ENCODE measurements at regions not wholly inside any gene's neighbourhood (a gene's known extent, or its start where the extent isn't known, plus 50 kb on each side); places are given as distances from the start of the nearest gene placed in this dataset.

DNA sequence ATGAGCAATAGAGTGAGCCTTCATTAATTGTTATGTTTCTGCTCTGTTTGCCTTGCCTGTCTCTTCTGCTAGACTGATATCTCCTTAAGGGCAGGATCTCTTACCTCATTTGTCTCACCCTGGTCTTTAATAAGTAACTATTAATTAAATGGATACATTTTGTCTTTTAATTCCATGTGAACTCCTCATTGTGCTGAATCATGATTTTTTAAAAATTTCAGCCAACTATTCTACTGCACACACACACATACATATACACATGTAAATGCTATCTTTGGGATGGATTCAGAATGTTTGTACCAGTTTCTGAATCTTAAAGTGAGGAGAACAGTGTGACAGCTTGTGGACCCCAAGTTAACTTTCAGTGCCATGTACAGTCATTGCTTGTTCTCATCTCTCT lies 731.1 kb upstream of the MAP3K7 start:
- no peak for DNase-seq

DNA sequence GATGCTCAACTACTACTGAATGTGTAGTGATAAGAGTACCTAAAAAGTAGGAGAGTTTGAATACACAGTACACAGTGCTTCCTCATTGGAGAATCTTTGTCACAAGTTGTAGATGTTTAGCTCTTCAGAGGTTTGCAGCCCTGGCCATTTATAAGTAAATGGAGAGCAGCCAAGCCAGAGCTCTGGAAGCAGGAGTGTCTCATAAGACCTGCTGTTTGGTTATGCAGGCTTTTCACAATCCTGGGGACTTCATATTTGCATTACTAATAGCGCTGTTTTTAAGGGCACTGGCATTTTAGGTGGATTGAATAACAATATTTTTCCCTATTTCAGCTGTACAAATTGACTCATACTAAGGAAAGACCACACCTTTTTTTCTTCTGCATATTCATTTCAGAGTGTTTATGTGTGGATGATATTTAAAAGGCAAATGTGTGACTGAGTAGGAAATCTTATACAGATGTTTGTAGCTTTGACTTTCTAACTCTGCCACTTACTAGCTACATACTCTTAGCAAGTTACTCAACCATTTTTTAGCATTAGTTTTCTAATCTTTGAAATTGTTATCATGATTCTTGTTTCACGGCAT lies 730.5 kb upstream of the MAP3K7 start:
- no peak for DNase-seq

DNA sequence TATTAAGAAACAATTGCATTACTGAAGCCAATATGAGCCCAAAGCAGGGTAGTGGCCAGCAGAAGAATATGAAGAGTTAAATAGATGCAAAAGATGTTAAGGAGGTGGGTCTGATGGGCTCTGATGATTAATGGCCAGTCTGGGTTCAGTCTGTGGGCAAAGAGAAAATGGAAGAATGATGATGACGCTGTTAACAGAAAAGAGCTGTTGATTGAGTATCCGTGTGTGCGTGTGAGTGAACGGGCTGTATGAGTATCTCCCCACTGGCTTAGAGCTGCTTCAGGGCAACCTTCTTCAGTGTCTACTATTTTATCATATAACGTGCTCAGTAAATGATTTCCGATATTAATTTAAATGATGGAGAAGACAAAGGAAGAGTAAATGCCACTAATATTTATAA lies 723.3 kb upstream of the MAP3K7 start:
- DNase-seq, result no peak

DNA sequence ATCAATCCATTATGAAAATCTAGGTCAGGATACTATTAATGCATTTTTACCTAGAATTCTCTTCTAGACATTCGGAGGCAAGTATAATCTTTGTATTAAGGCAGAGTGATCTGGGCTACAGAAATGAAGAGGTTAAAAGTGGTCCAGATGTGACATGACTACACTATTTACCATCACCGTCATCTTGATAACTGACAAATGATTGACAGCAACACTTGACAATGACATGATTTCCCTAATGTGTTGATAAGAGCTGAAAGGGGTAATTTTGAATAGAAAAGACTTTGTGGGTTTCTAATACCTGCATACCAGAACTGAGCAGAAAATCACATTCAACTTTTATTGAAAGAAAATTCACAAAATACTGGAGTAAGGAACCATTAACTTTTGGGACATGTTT lies 718.9 kb upstream of the MAP3K7 start:
- DNase-seq, result no peak

DNA sequence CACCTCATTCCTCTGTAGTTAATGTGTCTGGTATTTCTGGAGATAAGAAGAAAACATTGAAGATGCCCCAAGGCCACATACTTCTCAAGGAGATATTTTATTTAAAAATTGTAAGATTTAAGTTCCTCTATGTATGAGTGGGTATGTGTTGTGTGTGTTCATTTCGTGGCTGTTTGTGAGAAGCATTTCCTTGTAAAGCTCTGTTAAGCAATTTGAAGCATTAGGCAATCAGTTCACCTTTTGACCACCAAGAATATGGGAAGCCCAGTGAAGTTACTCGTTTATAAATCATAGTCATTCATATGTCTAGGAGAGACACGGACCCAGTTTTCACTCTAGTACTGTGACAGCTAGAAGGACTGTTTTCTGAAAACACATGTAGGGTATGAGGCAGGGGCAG lies 717.6 kb upstream of the MAP3K7 start:
- DNase-seq, result no peak

DNA sequence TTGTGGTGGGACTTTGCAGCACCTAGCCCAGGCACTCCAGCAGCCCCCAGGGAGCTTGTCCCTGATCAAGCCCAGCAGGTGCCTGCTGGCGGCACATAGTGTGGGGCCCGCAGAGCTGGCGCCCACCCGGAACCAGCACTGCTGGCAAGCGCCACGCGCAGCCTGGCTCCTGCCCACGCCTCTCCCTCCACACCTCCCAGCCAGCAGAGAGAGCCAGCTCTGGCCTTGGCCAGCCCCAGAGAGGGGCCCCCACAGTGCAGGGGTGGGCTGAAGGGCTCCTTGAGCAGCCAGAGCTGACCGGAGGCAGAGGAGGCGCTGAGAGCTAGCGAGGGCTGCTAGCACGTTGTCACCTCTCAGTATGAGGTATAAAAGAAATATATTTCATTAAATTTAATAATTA lies 716.5 kb upstream of the MAP3K7 start:
- DNase-seq, result no peak

DNA sequence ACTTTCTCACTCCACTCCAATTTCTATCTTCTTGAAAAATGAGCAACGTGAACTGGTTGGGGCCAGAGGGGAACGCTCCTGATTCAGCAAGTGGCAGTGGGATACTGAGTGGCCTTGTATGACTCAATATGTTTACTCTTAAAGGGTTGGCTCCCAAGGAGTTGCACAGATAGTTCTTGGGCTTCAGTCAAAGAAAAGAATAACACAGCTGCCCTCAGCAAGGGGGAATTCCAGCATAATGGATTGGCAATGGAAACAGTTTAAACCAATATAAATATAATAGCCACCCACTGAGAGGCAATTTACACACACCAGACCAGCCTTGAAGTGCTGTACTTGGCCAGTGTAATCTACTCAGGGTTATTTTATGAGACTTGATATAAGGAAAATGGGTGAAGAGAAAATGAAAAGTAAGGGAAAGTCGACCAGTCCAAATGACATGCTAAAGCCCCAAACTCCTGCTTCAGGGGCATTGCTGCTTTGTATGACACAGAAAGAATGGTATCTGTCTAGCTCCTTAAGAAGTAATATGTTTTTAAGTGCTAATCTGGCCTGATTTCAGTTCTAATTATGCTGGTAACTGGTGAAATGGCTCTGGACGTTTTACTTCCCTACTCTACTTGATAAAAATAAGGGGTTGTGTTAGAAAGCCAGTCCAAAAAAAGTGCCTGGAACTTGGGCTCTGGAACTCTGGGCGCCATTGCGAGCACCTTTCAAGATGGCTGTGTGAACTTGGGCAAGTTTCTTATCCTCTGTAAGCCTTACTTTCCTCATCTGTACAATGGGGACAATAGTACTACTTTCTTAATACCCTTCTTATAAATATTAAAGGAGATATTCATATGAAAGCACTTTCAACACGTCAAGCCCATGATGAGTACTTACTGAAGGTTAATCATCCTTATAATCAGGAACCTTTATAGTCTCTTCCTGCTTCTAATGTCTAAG lies 712.9 kb upstream of the MAP3K7 start:
- no peak for DNase-seq

DNA sequence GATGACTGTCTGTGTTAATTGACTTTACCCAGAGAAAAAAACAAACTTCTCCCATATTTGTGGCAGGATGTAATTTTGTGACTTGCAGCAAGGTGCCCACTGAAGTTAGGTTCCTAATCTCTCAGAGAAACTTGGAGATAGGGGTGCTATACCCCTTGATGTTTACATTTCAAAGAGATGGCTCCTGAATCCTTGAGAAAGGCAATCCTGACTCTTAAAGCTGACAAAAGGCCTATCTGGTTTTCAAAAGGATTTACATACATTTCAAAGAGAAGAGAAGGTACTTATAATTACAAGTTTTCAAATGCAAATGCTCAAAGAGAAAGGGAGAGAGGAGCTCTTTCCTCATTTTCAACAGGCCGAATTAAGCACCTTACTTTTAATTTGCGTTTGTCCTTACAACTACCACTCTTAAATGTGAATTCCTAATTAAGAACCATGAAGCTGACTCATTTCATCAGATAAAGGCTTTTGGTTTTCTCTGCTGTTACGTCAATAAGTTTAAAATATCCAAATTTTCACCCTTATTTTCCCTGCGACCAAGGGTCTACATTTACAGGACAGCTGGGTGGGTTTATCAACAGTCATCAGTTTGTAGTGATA lies 711.8 kb upstream of the MAP3K7 start:
- DNase-seq, result no peak

DNA sequence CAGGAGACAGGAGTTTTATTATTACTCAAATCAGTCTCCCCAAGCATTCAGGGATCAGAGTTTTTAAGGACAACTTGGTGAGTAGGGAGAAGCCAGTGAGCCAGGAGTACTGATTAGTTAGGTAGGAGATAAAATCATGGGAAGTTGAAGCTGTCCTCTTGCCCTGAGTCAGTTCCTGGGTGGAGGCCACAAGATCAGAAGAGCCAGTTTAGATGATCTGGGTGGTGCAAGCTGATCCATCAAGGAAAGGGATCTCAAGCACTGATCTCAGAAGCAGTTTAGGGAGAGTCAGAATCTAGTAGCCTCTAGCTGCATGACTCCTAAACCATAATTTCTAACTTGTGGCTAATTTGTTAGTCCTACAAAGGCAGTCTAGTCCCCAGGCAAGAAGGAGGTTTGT lies 706.5 kb upstream of the MAP3K7 start:
- DNase-seq, result no peak

DNA sequence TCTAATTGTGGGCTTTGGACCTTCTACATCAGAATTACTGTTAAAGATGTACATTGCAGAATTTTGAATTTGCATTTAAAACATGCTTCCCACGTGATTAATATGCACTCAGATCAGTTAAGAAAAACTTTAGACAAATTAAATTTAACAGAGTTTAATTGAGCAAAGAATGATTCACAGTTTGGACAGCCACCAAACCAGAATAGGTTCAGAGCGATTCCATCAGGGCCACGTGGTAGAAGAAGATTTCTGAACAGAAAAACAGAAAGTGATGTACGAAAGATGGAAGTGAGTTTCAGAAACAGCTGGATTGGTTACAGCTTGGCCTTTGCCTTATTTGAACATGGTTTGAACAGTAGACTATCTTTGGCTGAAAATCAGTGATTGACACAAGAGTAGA lies 704.2 kb upstream of the MAP3K7 start:
- DNase-seq, result no peak

DNA sequence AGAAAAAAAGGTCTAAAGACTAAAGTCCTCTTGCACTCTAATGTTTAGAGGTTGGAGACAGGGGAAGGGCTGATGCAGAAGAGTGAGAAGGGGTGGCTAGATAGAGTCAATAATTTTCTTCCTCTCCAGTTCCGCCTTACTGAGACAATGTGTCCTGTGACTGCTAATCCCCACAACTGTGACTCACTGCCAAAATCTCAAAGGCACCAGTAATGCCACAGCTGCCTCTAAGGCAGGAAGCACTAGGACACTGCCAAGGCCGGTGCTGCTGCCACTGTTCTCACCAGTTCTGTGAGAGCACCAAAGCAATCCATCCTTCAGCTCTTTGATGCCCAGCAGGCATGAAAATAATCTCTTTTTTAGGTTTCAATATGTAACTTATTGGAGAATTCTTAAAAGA lies 701.9 kb upstream of the MAP3K7 start:
- no peak for DNase-seq

DNA sequence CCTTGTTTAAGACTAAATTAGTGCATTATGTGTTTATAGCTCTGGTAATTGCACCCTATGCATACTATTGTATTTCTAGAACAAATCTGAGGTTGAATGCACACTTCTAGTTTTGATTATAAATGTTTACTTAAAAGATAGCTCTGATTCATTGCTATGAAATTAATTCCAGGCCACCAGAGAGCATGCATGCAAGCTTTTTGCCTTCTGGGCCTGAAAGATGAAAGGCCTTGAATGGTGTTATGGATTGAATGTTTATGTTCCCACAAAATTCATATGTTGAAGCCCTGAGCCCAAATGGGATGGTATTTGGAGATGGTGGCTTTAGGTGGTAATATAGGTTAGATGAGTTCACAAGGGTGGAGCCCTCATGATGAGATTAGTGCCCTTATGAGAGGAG lies 695.0 kb upstream of the MAP3K7 start:
- DNase-seq, result no peak

DNA sequence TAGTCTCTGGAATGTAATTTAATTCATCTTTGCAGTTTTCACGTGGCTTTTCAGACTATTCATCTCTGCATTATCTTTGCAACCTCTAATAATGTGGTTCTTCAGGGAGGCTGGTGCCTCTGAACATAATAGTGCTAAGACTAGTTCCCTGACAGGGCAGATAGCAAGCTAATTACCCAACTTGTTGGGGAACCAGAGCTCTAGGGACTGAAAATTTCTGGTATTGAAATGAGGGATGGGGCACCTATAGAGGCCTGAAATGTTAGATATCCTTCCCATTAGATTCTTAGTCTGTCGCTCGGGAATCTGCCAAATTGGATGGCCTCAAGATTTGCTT lies 693.6 kb upstream of the MAP3K7 start:
- DNase-seq, result no peak

DNA sequence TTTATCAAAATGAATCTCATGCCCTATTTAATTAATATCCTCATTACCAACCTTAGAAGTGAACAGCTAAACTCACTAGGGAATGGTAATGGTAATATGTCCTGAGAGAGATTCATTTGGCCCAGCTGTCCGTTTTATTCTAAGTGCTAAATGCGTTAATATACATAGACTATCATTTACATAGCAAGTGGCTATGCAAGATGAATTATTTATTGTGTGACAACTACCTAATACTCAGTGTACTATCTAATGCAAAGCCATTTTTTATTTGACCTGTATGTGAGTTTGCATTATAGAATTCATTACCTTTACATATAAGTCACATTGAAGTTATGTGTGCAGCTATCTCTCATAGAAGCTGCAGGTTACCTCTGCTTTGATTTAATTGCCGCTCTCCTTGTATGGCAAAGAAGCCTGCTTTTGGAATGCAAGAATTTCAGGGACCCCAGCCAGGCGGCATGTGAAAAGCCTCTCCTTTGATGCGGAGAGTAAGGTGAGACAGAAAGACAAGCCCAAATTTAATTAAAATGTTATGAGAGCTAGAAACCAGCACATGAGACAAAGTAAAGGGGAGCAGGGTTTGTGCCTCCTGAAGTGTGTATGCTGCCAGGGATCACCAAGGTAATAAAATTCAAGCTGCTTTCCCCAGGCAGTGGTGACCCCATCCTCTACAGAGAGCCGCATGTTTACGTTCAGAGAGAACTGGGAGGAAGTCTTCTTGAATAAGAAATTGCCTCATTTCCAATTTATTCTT lies 693.0 kb upstream of the MAP3K7 start:
- DNase-seq, result no peak

DNA sequence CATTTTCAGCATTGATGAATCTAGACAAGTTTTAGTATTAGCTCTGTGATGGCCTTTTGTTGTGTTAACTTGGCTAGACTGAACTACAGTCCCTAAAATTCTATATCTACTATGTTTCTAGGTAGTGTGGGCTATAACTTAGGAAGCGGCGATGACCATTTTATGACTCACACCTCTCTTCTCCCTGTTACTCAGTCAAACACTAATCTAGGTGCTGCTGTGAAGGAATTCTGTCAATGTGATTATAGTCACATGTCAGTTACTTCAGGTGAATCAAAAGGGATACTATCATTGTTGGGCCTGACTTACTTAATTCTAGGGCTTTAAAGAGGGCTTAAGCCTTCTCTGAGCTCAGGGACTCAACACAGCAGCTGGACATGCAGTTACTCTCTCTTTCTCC lies 691.5 kb upstream of the MAP3K7 start:
- no peak for DNase-seq

DNA sequence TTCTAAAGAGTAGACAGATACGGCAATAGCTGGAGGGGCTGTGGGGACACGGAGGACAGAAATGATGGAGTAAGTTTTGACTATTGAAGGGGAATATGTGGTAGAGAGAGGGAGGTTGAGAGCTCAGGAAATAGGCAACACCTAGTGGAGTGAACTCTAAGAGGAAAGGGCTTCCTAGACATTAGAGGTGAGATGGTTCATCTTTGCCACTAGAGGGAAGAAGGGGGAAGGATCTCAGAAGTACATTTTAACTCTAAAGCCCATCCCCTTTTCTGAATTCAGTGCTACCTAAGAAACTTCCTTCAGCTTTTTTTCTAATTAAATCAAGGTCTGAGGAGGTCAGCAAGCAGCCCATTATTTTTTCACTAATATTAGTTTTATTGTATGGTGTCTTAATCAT lies 689.4 kb upstream of the MAP3K7 start:
- no peak for DNase-seq

DNA sequence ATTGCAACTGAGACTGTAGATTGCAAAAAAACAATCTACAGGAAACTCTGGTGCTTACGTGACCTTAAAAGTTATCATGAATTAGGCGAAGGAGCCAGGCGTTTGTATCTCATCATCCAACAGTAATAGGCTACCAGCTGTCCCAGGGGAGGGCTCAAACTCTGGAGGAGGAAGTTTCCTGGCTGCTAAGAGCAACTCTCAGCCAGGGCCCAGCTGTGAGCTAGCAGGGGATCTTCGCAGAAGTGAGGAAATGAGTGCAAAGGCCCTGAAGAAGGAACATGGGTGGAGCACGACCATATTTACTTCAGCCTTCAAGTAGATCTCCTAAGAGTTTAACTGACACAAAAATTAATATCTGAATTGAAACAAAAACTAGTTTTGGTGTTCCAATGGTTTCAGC lies 686.9 kb upstream of the MAP3K7 start:
- no peak for DNase-seq

DNA sequence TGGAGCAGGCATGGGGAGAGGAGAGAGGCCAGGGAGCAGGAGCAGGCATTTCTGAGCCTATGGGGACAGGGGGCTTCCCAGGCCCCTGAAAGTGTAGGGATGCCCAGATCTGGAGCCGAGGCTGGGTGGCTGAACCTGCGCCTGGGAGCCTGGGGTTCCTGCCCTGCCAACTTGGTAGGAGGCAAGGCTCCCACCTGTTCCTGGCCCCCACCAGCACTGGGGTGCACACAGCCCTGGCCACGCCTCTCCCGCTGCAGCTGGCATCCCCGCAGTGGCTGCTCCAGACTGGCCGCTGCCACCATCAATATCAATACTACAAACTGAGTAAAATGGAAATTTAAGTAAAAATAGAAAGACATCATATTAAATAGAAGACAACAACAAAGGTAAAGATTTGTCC lies 684.9 kb upstream of the MAP3K7 start:
- no peak for DNase-seq

DNA sequence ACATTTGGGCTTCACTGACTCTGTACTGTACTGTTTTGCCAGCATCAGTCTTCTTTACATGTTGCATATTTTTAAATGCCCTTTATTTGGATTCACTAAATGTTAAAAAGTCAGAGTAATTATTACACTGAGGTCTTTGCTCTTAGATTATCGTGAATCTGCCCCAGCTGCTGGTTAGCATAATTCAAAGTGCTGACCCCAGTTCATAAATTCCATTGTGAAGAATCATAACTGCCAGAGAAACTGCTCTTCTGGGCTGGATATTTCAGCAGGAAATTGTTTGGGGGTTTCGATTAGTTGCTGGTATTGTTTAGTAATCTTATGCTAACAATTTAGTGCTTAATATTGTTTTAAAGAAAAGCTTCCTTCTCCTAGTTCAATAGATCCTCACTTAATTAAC lies 682.1 kb upstream of the MAP3K7 start:
- no peak for DNase-seq

DNA sequence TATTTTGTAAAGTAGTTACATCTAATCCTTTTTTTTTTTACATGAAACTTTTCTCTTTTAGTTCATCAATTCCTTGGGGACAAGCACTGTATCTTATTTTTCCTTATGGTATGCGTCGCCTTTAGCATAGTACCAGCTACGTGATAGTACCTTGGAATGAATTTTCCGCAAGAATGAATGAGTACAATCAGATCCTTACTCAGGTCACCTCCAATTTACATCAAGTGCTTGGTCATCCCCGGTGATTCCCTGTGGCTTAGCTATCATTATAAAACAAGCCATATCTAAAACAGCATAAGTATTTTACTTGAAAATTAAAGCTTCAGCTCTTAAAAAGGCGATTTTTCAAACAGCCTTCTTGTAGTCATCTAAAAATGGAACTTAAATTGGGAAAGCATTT lies 680.4 kb upstream of the MAP3K7 start:
- DNase-seq, result no peak

DNA sequence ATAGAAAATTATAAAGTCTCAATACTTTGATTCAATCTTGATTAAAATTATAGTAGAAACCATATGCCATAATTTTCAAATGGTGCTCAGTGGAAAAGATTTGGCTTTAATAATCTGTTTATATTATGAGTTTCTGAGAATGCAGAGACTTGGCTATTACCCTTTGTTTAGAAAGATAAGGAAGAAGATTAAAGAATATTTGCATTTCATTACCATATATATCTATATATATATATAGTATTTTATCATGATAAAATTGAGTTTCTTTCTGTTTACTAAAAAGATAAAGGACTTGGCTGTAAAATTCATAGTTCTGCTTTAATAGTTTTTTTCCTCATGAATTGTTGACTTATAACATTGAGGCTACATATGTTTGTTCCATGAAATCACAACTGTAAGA lies 679.3 kb upstream of the MAP3K7 start:
- DNase-seq, result no peak

DNA sequence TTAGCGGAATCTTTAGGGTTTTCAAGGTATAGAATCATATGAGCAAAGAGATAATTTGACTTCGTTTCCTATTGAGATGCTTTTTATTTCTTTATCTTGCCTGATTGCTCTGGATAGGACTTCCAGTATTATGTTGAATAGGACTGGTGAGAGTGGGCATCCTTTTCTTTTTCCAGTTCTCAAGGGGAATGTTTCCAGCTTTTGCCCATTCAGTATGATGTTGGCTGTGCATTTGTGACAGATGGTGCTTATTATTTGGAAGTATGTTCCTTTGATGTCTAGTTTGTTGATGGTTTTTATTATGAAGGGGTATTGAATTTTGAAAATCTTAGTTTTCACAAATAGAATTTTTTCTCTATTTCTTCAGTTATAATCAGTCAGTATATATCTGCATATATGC lies 656.6 kb upstream of the MAP3K7 start:
- no peak for DNase-seq

DNA sequence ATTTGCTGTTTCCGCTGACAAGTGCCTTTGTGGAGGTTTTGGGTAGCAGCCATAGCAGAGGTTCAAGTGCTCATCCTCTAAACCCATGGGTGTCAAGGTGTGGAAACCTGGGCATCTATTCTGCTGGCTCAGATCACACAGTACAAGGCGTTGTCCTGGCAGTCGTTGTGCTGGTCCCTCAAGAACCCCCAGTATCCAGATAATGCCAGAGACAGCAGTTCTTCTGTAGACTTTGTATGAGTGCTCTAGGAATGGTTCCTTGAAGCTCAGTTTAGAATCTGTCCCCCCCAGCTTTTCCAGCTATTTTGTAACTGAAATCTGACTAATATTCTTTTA lies 655.7 kb upstream of the MAP3K7 start:
- DNase-seq, result no peak
